Liver (tissue), 8 donors: ENCODE measurements at regions not wholly inside any gene's neighbourhood (a gene's known extent, or its start where the extent isn't known, plus 50 kb on each side); places are given as distances from the start of the nearest gene placed in this dataset.

Experiments used
- DNase-seq: peaks from one replicate; pipeline ENCODE4 v3.0.0-alpha.2; 2017; ENCODE audit warnings: low spot score
- H3K27ac ChIP-seq, 2 donors: one replicate each; pipeline ENCODE4 v1.7.0; 2013; ENCODE audit warnings: inconsistent platforms in 2 of 2, low read length in 2 of 2, control low read depth in 1 of 2, low read depth in 1 of 2, mild to moderate bottlenecking in 1 of 2
- H3K27me3 ChIP-seq, 4 donors: one replicate each; pipeline versions ENCODE4 v1.6.1 to v1.7.0; 2013; ENCODE audit warnings: low read length in 3 of 4, inconsistent platforms in 1 of 4, mild to moderate bottlenecking in 1 of 4, moderate library complexity in 1 of 4; ENCODE audit not compliant: control insufficient read depth in 4 of 4, insufficient read depth in 4 of 4
- H3K36me3 ChIP-seq, 4 donors: one replicate each; pipeline versions ENCODE4 v1.6.1 to v1.7.0; 2013; ENCODE audit warnings: low read length in 3 of 4, mild to moderate bottlenecking in 3 of 4, low read depth in 1 of 4, moderate library complexity in 1 of 4; ENCODE audit not compliant: control insufficient read depth in 4 of 4, insufficient read depth in 3 of 4
- H3K4me1 ChIP-seq, 4 donors: one replicate each; pipeline versions ENCODE4 v1.6.1 to v1.7.0; 2013; ENCODE audit warnings: low read length in 3 of 4, mild to moderate bottlenecking in 3 of 4, moderate library complexity in 1 of 4; ENCODE audit not compliant: control insufficient read depth in 4 of 4, insufficient read depth in 4 of 4
- H3K4me3 ChIP-seq, 3 donors: one replicate each; pipeline versions ENCODE4 v1.6.1 to v1.7.0; 2013; ENCODE audit warnings: low read length in 3 of 3, control low read depth in 1 of 3, low read depth in 1 of 3, mild to moderate bottlenecking in 1 of 3
- H3K9ac ChIP-seq, 2 donors: one replicate each; pipeline ENCODE4 v1.7.0; 2013; ENCODE audit warnings: low read length in 2 of 2, mild to moderate bottlenecking in 2 of 2, moderate library complexity in 2 of 2, control low read depth in 1 of 2, low read depth in 1 of 2
- H3K9me3 ChIP-seq, 4 donors: one replicate each; pipeline versions ENCODE4 v1.6.1 to v1.7.0; 2013; ENCODE audit warnings: low read length in 3 of 4; ENCODE audit not compliant: control insufficient read depth in 4 of 4
- ATF3 ChIP-seq: IDR thresholded peaks from 2 replicates; pipeline ENCODE4 v1.6.1; 2016; ENCODE audit warnings: antibody characterized with exemption
- CTCF ChIP-seq: fragments of 150-350 bp; IDR thresholded peaks from 2 replicates; pipeline ENCODE4 v1.5.1; 2017; ENCODE audit warnings: improper control_type of control experiment, low read depth, low read length; ENCODE audit not compliant: missing input control
- FOXA1 ChIP-seq: IDR thresholded peaks from 2 replicates; pipeline ENCODE4 v1.6.1; 2016; ENCODE audit warnings: antibody characterized with exemption
- FOXA2 ChIP-seq: IDR thresholded peaks from 2 replicates; pipeline ENCODE4 v1.6.1; 2016; ENCODE audit warnings: antibody characterized with exemption
- GABPA ChIP-seq, 2 donors: IDR thresholded peaks in 1 of 2; conservative IDR thresholded peaks in 1 of 2; 2 replicates each; pipeline ENCODE4 v1.6.1; 2016; ENCODE audit warnings: antibody characterized with exemption in 2 of 2, mild to moderate bottlenecking in 1 of 2, moderate library complexity in 1 of 2
- HNF4A ChIP-seq, 2 donors: conservative IDR thresholded peaks; 2 replicates each; pipeline ENCODE4 v1.6.1; 2016; ENCODE audit warnings: antibody characterized with exemption in 2 of 2, mild to moderate bottlenecking in 2 of 2
- HNF4G ChIP-seq: IDR thresholded peaks from 2 replicates; pipeline ENCODE4 v1.6.1; 2016; ENCODE audit warnings: antibody characterized with exemption
- JUND ChIP-seq, 2 donors: IDR thresholded peaks; 2 replicates each; pipeline ENCODE4 v1.6.1; 2016; ENCODE audit warnings: antibody characterized with exemption in 2 of 2
- MAX ChIP-seq: IDR thresholded peaks from 2 replicates; pipeline ENCODE4 v1.6.1; 2016; ENCODE audit warnings: antibody characterized with exemption
- NR2F2 ChIP-seq: IDR thresholded peaks from 2 replicates; pipeline ENCODE4 v1.6.1; 2016; ENCODE audit warnings: antibody characterized with exemption
- RAD21 ChIP-seq, 2 donors: IDR thresholded peaks; 2 replicates each; pipeline ENCODE4 v1.6.1; 2016; ENCODE audit warnings: antibody characterized with exemption in 2 of 2, mild to moderate bottlenecking in 2 of 2
- REST ChIP-seq: IDR thresholded peaks from 2 replicates; pipeline ENCODE4 v1.6.1; 2016; ENCODE audit warnings: antibody characterized with exemption, mild to moderate bottlenecking
- RXRA ChIP-seq, 2 donors: IDR thresholded peaks; 2 replicates each; pipeline ENCODE4 v1.6.1; 2017 to 2018; ENCODE audit warnings: antibody characterized with exemption in 2 of 2, mild to moderate bottlenecking in 1 of 2
- SP1 ChIP-seq: IDR thresholded peaks from 2 replicates; pipeline ENCODE4 v1.6.1; 2018; ENCODE audit warnings: antibody characterized with exemption, mild to moderate bottlenecking
- TAF1 ChIP-seq: conservative IDR thresholded peaks from 2 replicates; pipeline ENCODE4 v1.6.1; 2016; ENCODE audit warnings: antibody characterized with exemption, mild to moderate bottlenecking
- YY1 ChIP-seq: IDR thresholded peaks from 2 replicates; pipeline ENCODE4 v1.6.1; 2016; ENCODE audit warnings: antibody characterized with exemption, mild to moderate bottlenecking
- ZBTB33 ChIP-seq: IDR thresholded peaks from 2 replicates; pipeline ENCODE4 v1.6.1; 2016; ENCODE audit warnings: antibody characterized with exemption
- WGBS: extraction: QIAGEN DNeasy Blood & Tissue Kit; methylation state at CpG from one replicate; pipeline ENCODE4 v1.1.7; 2013; 5-methylcytosine and 5-hydroxymethylcytosine counted together
- donor health status: healthy.
- donor health status: healthy.
- donor health status: healthy.
- donor health status: healthy.
- donor health status: healthy.

GRCh38 chr15:59924812-59925522, 79.1 kb upstream of the FOXB1 start:
- 79% methylated on average over 8 of the region's 8 CpGs for WGBS
- H3K9ac ChIP-seq = no peak overlapping the region
- TF ChIP-seq FOXA1 (no peak), YY1 (no peak), FOXA2 (no peak), TAF1 (no peak), RAD21 (IDR thresholded peaks at IDR 0.05) (no peak), REST (no peak), ATF3 (no peak), HNF4A (conservative IDR thresholded peaks at IDR 0.05) (no peak), ZBTB33 (no peak), SP1 (no peak), RXRA (IDR thresholded peaks at IDR 0.05) (no peak), NR2F2 (no peak), GABPA (IDR thresholded peaks at IDR 0.05 in 1 of 2, conservative IDR thresholded peaks at IDR 0.05 in 1 of 2) (no peak), JUND (IDR thresholded peaks at IDR 0.05) (no peak), MAX (no peak), HNF4G (no peak)
- H3K36me3 ChIP-seq = no peaks in the 10 kb centered on the region
- H3K4me3 ChIP-seq = no peak overlapping the region
- no peak for DNase-seq
- peaks cover 0 to 1% (median 0%) of the 10 kb centered on the region in 4 donors for H3K9me3 ChIP-seq
- H3K27ac ChIP-seq = no peak overlapping the region
- H3K27me3 ChIP-seq = peaks cover 0 to 6% (median 0%) of the 10 kb centered on the region in 4 donors
- H3K4me1 ChIP-seq = no peaks in the 10 kb centered on the region

- no peak overlapping the region for H3K4me3 ChIP-seq
- TF ChIP-seq CTCF (no peak), HNF4G (no peak), NR2F2 (no peak), TAF1 (no peak), RAD21 (IDR thresholded peaks at IDR 0.05) (no peak), SP1 (no peak)
These were observed 80.0 kb upstream of the FOXB1 start for GRCh38 chr15:59924096-59924495.

More at GRCh38 chr15:59924096-59924495, 80.0 kb upstream of the FOXB1 start:
- H3K27ac ChIP-seq = no peak overlapping the region
- no peak for DNase-seq
- WGBS = 64% methylated on average over 6 of the region's 6 CpGs
- H3K9me3 ChIP-seq = peaks cover 0 to 1% (median 0%) of the 10 kb centered on the region in 4 donors
- no peaks in the 10 kb centered on the region for H3K36me3 ChIP-seq
- H3K9ac ChIP-seq = no peak overlapping the region
- H3K27me3 ChIP-seq = peaks cover 0 to 3% (median 0%) of the 10 kb centered on the region in 4 donors
- H3K4me1 ChIP-seq = no peaks in the 10 kb centered on the region
